GM18520 (cell line): ENCODE measurements at regions not wholly inside any gene's neighbourhood (a gene's known extent, or its start where the extent isn't known, plus 50 kb on each side); places are given as distances from the start of the nearest gene placed in this dataset.
"Not testable (repeated sequence)": the region's sequence is repeated elsewhere in the genome, so short reads cannot be mapped to it uniquely, and the experiment has no call there.

Experiments used
- ATAC-seq: cut with Tn5 transposase; IDR thresholded peaks from one replicate; pipeline ENCODE4 v1.9.1; 2021; ENCODE audit not compliant: unreplicated experiment

DNA sequence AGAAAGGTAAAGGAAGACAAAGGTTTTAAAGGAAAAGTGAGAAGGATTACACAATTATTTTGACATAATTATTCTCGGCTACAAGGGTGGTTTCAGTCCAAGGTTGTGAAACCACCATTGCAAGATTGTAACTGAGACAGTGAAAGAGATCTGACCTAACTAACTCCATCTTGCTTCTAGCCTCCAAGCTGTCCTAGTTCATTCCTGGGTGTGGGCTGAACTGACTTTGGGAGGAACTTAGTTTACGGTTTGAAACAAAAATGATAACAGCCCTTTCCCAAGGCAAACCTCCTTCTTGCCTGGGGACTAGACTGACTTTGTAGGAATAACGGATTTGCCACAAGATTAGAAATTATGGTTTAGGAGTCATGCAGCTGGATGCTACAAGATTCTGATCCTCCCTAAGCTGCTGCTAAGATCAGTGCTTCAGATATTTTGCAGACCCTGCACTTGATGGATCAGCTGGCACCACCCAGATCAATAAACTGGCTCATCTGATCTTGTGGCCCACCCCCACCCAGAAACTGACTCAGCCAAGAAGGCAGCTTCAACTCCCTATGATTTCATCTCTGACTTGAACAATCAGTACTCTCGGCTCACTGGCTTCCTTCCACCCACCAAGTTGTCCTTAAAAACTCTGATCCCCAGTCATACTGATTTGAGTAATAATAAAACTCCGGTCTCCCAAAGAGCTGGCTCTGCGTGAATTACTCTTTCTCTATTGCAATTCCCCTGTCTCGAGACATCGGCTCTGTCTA lies 57.7 kb upstream of the AADACL2 start:
- ATAC-seq: no peak

DNA sequence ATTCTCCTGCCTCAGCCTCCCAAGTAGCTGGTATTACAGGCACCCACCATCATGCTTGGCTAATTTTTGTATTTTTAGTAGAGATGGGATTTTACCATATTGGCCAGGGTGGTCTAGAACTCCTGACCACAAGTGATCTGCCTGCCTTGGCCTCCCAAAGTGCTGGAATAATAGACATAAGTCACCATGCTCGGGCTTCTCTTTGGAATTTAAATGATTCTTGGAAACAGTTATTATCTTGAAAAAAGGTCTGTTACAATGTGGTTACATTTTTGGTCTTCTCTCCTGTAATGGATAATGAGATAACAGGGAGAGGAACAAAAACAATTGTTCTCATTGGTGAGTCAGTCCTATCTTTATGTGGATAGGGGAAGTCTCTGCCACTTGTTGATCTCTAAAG lies 59.8 kb upstream of the AADACL2 start:
- no peak for ATAC-seq

GRCh38 chr3:151667762-151668161 lies 66.0 kb upstream of the AADACL2 start:
- ATAC-seq: not testable (repeated sequence)

DNA sequence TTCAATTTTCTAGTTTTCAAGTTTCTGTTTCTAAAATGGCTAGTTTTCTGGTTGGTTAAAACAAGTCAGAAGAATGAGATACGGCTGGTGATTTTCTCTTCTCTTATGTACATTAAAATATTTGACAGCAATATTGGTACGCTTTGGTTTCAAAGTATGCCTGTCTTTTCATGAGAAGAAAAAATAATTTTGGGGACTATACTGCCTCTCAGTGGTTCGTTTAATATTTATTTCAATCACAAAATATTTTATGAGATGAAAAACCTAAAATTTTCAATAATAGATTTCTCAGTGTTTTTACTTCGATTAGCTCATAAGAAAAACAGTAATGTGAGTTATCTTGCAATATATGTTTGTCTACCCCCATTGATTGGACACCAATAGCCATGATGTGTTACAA lies 72.8 kb upstream of the AADACL2 start:
- no peak for ATAC-seq

- no peak for ATAC-seq
Measured at GRCh38 chr3:151644986-151645385, 88.7 kb upstream of the AADACL2 start.

- ATAC-seq: no peak
Measured at GRCh38 chr3:151644020-151644620, 89.6 kb upstream of the AADACL2 start.

GRCh38 chr3:151639418-151639740 lies 94.3 kb upstream of the AADACL2 start:
- no peak for ATAC-seq

DNA sequence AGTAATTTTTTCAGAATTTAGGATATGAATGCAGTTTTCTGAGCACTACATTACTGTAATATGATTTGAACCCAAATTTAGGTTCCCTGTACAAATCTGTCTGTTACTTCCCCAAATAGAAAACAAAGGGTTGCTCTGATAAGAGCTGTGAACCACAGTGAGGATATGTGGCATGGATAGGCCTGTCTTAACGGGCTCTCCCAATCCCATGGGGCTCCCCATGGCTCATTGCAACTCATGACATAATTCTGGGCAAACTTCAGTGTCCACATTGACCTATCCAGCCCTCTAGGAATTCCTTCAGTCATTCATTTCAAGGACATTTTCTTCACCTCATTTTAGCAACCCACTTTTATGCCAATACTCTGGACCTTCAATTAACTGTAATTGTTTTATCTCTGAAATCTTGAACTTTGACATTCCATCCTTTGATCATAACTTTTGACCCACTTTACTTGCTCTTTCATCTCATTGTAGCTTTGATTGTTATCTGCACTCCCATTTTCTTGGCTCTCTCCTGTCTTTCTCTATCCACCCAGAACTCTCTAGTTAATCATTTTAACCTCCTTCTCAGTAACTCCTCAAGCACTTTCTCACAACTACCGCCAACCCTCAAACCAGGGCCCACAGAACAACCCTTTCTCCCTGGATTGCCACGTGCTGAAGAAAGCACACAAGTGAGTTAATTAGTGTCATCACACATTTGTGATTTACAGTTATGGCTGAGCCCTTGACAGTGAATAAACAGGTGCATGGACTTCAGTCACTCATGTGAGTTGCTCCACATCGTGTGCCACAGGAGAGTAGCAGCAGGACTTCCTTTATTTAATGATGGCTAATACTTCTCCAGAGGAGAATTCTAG lies 94.9 kb upstream of the AADACL2 start:
- no peak for ATAC-seq

DNA sequence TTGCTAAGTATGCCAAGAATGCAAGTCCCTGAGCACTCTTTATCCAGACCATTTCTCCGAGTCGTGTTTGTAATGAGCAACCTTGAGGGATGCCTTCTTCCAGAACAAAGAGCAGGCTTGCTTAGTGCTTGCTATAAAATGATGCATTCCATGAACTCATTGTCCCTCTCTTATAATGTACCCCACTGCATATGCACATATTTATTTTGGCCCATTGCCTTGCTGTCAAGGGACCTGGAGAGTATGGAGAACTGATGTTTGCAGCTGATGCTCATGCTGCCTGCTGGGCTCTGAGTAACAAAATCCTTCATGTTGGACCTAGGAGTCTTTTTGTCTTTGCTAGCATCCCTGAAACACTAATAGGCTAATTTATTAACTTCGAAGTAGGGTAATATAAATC lies 97.8 kb upstream of the AADACL2 start:
- no peak for ATAC-seq

- no peak for ATAC-seq
Measured at GRCh38 chr3:151631946-151632345, 101.8 kb upstream of the AADACL2 start.

DNA sequence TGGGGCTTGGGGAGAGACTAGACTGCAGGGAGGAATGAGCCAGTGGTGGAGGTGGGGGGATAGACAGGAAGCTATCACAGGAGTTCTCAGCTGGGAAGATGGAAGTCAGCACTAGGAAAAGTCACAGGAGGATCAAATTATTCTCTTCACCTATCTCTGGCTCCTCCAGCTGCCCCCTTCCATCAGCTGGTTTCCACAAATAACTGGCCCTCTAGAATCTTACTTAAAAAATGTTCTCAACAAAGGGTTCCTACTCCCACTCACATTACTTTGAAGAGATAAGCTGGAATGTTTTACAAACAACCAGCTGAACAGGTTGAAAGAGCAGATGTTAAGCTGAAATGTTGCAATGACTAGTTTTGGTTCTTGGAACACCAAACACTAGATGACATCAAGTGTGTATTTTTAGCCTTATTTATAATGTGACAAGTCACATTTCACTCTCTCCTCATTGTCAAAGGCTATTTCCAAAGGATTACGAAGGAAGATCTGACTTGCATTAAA lies 102.7 kb upstream of the AADACL2 start:
- ATAC-seq: no peak

- no peak for ATAC-seq
Measured at GRCh38 chr3:151630035-151630434, 103.7 kb upstream of the AADACL2 start.

DNA sequence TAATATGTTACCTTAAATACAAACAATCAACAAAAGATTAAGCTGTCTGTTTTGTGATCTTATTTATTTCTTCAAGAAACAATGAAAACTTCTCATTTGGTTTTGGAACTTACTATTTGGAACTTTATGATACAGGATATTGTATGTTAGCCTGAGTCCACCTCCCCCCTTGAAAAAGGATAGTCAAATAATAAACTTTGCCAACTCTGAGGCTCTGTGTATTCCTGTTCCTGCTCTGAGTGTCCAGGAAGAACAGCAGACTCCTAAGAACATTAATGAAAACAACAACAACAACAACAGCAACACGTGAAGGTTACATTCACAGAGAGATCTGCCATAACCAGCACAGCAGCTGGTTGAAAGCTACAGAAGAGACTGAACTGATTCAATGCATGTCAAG lies 108.1 kb upstream of the AADACL2 start:
- ATAC-seq: no peak

DNA sequence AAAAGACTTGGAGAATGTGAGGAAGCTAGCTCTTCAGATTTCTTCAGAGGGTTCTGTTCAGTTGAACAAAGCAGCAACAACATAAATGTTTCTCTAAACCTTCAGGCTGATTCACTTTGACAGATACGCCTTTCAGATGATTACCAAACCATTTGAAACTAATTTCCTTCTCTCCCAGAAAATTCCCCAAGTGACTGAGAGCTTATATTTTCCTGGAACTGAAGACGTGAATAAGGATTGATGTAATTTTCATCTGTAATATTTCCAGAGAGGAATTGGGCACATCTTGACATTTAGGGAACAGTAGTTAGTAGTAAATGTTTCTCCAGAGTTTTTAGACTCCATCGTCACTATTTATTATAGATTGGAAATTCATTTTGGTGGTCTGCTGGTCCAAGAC lies 108.6 kb upstream of the AADACL2 start:
- no peak for ATAC-seq

DNA sequence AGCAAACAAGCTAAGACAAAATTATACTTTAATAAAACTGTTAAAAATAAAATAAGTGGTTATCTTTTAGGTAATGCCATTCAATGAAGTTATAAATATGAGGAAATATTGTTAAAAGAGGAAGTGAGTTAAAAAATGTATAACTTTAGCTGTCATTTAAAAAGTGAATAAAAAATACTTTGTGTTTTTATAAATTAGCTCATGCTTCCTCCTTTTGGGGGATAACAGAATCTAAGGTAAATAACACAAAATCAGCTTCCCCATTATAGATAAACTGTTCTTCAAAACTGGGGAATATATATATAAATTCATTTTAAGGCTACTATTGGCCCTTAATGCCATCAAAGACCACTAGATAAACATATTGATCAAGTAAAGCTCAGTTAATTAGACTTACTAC lies 113.7 kb upstream of the AADACL2 start:
- no peak for ATAC-seq

DNA sequence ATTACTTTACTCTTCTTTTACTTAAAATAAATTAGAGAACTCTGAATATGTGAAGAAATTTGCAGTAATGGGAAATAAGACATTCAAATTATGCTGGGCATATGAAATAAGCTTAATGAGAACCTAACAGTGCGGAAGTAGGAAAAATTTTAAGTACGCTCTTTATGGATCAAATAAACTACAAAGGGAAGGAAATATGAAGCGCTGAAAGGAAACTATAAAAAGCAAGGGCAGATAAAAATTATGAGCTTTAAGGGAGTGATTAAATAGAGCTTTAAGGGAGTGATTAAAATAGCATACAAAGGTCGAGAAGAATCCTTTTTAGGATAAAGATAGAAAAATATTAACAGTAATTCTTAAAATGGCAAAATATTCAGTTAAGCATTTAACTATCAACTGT lies 118.3 kb upstream of the AADACL2 start:
- no peak for ATAC-seq

GRCh38 chr3:151612115-151612514 lies 121.6 kb upstream of the AADACL2 start:
- no peak for ATAC-seq

- ATAC-seq: no peak
Measured at GRCh38 chr3:151611419-151611818, 122.3 kb upstream of the AADACL2 start.

DNA sequence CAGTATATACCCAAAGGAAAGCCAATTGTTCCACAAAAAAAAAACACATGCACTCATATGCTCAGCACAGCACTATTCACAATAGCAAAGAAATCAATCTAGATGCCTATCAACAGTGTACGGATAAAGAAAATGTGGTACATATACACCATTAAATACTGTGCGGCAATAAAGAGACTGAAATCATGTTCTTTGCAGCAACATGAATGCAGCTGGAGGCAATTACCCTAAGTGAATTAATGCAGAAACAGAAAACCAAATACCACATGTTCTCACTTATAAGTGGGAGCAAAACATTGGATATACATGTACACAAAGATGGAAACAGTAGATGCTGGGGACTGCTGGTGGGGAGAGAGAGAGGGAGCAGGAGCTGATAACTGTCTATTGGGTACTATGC lies 124.2 kb upstream of the AADACL2 start:
- ATAC-seq: no peak

DNA sequence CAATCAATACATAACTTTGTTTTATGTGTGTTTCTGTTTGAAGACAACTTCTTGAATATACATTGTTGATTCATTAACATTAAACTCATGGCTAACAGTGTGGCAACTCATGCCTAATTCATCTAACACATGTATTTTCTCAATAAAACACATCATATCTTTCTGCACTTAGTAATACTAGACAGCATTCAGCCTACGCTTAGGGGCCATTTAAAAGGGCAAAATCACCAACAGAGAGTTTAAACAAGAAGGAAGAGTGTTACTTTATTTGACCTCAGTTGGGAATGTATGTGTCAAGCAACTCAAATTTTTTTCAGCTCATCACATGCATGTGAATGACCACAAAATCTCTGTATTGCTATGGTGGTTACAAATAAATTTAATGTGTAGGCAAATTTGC lies 128.8 kb upstream of the AADACL2 start:
- ATAC-seq: no peak

DNA sequence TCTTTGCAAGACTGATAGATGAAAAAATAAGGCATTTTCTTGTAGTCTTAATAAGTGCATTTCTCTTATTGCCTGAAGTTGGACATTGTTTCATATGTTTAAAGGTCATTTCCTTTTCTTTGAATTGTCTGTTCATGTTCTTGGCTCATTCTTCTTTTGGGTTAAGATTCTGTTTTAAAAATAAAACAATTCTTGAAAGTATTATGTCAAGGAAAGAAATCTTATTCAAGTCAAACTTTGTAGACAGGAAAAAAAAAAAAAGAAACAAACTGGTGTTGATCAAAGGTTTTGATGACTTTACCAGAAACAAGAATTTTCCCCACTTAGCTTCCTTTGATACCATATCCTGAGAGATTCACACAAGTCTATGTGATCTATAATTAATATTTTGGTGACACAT lies 132.9 kb upstream of the AADACL2 start:
- ATAC-seq: no peak

DNA sequence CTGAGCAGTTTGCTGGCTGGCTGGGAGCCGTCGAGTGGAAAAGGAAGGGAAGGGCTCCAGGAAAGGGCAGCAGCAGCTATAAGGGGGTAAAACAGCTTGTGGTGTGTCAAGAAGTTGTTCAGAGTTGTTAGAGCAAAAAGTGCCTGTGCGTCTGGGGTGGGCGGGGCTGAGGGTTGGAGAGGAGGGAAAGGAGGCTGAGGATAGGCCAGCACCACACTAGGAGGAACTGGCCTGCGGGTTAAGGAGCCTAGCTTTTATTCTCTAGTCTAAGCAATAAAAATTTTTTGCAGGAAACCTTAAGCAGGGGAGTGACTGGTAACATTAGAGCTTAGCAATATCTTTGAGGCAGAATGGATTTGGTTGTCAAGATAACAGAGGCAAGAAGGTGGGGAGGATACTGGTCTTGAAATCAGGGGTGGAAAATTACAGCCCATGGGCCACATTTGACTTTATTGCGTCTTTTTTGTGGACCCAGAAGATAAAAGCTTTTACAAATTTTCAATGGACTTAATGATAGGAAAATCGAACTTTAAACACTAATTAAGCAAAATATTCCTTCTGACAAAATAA lies 134.5 kb upstream of the AADACL2 start:
- ATAC-seq: no peak
